ENCODE measurements at regions not wholly inside any gene's neighbourhood (a gene's known extent, or its start where the extent isn't known, plus 50 kb on each side); places are given as distances from the start of the nearest gene placed in this dataset.
A peak's percentile ranks its signal among the peaks of the same experiment; 100 is the strongest.
"Not testable (repeated sequence)": the region's sequence is repeated elsewhere in the genome, so short reads cannot be mapped to it uniquely, and the experiment has no call there.

GRCh38 chr5:60162441-60162840, 268.9 kb upstream of the PDE4D start:
- DNase-seq = no peak

- DNase-seq = no peak
Measured at GRCh38 chr5:60161340-60161934, 267.9 kb upstream of the PDE4D start.

- DNase-seq = no peak
Measured at GRCh38 chr5:60149081-60149480, 255.6 kb upstream of the PDE4D start.

GRCh38 chr5:60148366-60148765, 254.8 kb upstream of the PDE4D start:
- DNase-seq = no peak

GRCh38 chr5:60147791-60148190, 254.3 kb upstream of the PDE4D start:
- DNase-seq = no peak

GRCh38 chr5:60143942-60144549, 250.5 kb upstream of the PDE4D start:
- no peak for DNase-seq

GRCh38 chr5:60141119-60141518, 247.6 kb upstream of the PDE4D start:
- no peak for DNase-seq

- no peak for DNase-seq
Measured at GRCh38 chr5:60136841-60137240, 243.3 kb upstream of the PDE4D start.

GRCh38 chr5:60131504-60131903, 238.0 kb upstream of the PDE4D start:
- DNase-seq = no peak

- no peak for DNase-seq
Measured at GRCh38 chr5:60125636-60126035, 232.1 kb upstream of the PDE4D start.

GRCh38 chr5:60102961-60103693, 209.6 kb upstream of the PDE4D start:
- DNase-seq = no peak

GRCh38 chr5:60101573-60101972, 208.0 kb upstream of the PDE4D start:
- DNase-seq = no peak

GRCh38 chr5:60092671-60093422, 199.3 kb upstream of the PDE4D start:
- DNase-seq = no peak

GRCh38 chr5:60086583-60086982, 193.1 kb upstream of the PDE4D start:
- DNase-seq = no peak

GRCh38 chr5:60084226-60084625, 190.7 kb upstream of the PDE4D start:
- DNase-seq = no peak

GRCh38 chr5:60077292-60077691, 183.8 kb upstream of the PDE4D start:
- no peak for DNase-seq

GRCh38 chr5:60076746-60077145, 183.2 kb upstream of the PDE4D start:
- DNase-seq = no peak

- no peak for DNase-seq
Measured at GRCh38 chr5:60066502-60066901, 173.0 kb upstream of the PDE4D start.

GRCh38 chr5:60060389-60060788, 166.9 kb upstream of the PDE4D start:
- DNase-seq = no peak

- DNase-seq = no peak
Measured at GRCh38 chr5:60056191-60056590, 162.7 kb upstream of the PDE4D start.

GRCh38 chr5:60055168-60055567, 161.6 kb upstream of the PDE4D start:
- DNase-seq = no peak

GRCh38 chr5:60041996-60042664, 148.6 kb upstream of the PDE4D start:
- DNase-seq = peak; percentile 3

- not testable (repeated sequence) for DNase-seq
Measured at GRCh38 chr5:60041508-60041907, 148.0 kb upstream of the PDE4D start.

Data from NCI-H146 (cell line).